NCI-H2227 (cell line): ENCODE measurements at regions not wholly inside any gene's neighbourhood (a gene's known extent, or its start where the extent isn't known, plus 50 kb on each side); places are given as distances from the start of the nearest gene placed in this dataset.
A peak's percentile ranks its signal among the peaks of the same experiment; 100 is the strongest.
"Not testable (repeated sequence)": the region's sequence is repeated elsewhere in the genome, so short reads cannot be mapped to it uniquely, and the experiment has no call there.

Source experiments
- DNase-seq: peaks from one replicate; lab custom pipeline; 2025; ENCODE audit not compliant: unreplicated experiment; lab: John Stamatoyannopoulos, UW

DNA sequence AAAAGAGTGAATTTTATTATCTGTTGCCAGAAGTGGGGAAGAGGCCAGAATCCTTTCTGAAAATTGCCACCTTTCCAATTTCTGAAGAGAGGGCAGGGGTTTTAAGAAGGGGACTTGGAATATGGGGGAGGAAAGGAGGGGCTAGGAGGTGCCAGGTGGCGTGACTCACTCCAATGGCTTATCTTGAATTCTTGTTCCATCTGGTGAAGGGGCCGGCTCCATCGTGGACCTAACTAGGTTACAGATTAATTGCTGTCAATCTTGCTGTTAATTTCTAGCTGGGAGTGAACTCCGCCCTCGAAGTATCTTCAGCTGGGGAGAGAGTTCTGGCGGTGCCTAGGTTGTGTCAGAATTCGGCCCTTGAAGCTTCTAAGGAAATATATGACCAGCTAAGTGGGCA, 138.7 kb downstream of the YTHDC2 start:
- DNase-seq = no peak

DNA sequence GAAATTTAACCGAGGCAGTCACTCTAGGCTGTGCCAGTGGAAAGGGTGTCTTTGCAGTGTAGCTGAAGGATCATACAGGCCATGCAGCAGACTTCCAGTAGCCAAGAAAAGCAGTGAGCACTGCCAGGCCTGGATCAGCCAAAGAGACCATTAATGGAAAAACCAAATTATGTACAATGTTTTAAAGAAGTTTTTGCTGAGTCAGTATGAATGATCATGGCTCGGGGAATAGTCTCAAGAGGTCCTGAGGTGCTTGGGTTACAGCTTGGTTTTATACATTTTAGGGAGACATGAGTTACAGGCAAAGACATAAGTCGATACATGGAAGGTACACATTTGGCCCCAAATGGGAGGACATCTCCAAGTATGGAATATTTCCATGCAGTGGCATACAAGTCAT, 141.3 kb downstream of the YTHDC2 start:
- DNase-seq = no peak

DNA sequence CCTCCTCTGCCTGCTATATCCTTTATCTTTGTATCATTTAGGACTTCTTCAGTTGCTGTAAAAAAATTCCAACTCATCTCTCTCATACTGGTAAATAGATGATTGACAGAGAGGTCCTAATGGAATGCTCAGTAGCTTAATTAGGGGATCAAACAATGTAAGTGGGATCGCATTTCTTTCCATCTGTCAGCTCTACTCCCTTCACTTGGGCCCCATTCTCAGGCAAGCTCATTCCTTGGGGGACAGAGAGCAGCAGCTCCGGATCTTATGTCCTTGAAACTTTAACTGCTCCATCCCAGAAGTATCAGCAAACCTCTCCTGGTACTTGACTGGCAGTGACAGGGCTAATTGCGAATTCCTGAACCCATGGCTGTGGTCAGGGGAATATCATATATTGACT, 146.7 kb downstream of the YTHDC2 start:
- no peak for DNase-seq

DNA sequence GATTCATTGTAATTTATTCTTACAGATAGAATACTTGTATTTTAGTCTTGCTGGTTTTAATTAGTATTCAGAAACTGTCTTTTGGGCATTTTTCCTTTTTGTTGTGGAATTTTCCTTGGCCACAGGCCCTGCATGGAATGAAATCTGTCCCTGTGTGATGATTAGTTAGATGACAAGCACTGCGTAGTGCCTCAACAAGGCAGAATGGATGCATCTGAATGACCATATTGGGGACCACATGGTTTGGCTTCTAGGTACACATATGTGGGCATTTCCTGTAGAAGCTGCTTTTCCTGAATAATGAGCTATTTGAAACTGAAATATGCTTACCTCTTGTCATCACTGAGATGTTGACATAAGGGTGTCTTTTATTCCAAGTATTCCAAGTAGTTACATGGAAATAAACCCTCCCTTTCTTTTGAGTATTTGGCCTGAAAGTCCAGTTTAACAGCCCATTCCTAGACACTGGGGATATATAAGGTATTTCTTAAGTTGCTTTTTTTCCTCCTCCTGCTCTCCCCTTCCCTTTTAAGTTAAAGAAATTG, 147.3 kb downstream of the YTHDC2 start:
- DNase-seq = no peak

DNA sequence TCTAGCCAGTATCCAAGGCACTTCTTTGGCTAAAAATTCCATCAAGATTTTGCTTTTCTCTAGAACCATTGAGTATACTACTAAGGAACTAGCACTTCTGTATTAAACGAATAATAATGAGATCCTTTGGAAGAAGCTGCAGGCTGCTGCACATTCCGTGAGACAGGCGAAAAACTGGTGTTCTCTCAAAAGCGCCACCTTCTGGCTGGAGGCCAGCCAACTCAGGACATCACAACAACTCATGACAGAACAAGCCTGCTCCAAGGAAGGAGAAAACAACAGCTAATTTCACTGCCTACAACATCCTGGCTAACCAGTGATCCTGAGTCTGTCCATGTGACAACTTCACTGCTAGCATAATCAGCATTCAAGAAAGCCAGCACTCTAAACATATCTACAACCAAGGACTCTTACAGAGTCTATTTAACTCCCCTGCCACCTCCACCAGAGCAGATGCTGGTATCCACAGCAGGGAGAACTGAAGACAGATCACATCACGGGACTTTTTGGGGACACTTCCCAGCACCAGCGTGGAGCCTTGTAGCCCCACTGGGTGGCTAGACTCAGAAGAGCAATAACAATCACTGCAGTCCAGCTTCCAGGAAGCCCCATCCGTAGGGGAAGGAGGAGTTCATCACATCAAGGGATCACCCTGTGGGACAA, 150.5 kb downstream of the YTHDC2 start:
- peak; percentile 0 for DNase-seq

DNA sequence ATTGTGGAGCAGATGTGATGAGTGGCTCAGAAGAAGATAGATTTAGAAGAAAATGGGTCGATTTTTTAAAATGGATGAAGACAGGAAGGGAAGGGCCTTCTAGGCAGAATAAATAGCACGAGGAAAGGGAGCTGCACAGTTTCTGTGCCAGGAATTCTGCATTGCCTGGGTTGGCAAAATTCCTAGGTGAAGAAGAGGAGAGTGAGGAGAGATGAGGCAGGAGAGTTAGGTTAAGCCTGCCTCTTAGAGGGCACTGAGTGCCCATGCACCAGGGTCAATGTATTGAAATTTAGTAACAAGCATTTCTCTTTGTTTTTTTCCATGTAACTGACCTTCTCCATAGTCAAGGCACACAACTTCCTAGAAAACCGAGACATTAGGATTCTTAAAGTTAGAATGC, 159.5 kb downstream of the YTHDC2 start:
- no peak for DNase-seq

DNA sequence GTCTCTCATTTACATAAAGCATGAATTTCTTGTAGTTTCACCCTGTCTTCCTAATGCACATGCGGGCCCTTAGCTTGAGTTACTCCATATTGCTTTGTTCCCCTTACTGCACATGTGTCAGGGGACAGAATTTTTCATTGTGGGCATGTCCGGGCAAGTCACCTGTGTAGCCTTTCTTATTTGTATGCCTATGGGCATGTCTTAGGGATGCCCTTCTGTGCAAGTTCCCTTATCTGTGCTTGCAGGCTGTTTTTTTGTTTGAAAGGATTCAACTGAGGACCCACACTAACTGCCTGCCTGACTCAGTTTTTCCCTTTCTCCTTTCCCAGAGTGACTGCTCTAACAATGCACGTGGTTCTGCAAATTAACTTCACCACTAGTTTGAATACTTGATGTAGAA, 161.7 kb downstream of the YTHDC2 start:
- DNase-seq = no peak

DNA sequence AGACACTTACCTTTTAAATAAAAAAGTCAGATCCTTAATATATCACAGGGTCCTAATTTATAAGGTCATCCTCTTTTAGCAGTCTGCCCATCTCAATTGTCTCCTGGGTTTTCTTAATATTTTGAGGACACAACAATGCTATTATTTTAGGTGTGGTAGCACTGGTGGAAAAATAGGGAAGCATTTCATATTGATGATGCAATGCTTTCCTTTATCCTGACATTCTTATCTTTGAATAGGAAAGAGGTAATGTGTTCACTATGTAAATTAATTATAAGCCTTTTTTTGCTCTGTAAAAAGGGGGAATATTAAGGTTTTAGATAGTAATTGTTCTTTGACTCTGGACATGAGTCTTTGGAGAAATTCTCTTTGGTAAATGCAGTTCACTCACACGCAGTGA, 164.7 kb downstream of the YTHDC2 start:
- DNase-seq = no peak

DNA sequence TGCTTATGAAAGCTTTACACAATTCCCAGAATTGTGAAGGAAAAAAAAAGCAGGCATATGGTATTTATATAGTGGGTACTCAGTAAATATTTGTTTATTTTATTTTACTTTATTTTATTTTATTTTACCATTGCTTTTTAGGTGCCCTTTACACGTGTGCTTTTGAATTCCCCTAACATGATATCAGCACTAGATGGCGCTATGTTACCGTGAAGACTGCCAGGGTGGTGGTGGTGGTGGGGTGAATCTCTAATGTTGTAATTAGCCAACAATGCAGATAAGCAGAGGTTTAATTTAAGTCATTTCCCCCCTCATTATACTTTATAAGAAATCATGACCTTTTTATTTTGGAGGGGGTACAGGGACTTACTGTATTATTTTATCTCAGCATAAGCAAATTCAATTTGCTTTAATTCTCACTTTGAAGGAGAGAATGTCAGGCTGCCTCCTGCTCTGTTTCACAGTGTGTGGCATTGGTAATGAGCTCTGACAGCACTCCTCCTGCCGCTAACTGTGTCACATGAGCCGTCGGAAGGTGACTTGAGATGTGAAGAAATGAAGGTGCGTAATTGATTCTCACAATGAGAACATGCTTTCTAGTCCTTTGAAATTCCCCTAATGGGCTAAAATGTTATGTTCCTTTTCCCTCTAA, 165.6 kb downstream of the YTHDC2 start:
- peak; percentile 18 for DNase-seq

DNA sequence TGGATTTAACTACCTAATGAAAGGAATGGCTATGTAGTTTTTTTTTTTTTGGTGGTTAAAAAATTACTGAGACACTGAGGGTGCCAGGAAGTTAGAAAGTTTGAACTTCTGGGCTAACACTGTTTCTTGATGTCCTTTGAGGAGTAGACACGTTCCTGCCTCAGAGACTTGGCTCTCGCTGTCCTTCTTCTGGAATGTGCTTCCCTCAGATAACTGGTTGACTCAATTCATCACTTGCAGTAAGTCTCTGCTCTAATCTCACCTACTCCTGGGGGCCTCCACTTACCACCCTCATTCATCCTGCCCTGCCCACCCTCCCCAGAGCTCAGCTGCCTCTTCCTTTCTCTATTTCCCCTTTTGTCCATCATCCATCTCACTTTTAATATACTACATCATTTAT, 167.0 kb downstream of the YTHDC2 start:
- no peak for DNase-seq

DNA sequence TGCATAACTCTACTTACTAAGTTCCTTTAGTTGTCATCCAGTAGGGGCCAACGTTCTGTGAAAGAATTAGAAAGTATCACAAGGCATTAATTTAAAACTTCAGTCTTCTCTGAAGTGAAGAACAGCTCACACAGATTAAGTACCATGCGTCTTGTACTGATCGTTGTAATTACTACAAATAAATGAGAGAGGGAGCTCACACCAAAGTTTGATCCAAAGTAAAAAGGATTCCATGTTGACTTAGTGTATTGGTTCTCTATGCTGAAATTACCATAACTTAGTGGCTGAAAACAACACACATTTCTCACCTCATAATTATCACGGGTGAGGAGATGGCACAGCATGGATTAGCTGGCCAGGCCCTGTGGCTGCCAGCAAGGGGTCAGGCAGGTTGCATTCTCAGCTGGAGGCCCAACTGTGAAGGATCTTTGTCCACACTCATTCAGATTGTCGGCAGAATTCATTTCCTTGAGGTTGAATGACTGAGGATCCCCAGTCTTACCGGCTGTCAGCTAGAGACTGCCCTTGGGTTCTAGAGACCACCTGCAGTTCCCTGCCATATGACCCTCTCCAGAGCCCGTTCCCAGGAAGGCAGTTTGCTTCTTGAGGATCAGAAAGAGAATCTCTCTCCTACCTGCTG, 169.1 kb downstream of the YTHDC2 start:
- DNase-seq = no peak

DNA sequence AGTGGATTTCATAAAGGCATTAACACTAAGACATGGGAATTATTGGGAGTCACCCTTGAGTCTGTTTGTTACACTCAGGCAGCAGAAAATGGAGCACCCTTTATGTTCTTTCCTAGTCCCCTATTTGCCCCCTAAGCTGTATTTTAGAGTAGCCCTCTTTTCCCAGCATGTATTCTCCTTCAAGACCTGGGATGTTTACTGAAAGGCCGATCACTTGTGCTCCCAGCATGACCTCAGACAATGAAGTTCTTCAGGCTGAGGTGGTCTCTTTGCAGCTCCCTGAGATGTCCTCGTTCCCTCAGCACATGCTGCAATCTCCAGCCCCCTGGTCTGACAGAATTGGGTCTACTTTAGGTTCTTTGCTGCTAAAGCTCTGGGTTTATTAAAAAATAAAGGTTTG, 169.7 kb downstream of the YTHDC2 start:
- no peak for DNase-seq

DNA sequence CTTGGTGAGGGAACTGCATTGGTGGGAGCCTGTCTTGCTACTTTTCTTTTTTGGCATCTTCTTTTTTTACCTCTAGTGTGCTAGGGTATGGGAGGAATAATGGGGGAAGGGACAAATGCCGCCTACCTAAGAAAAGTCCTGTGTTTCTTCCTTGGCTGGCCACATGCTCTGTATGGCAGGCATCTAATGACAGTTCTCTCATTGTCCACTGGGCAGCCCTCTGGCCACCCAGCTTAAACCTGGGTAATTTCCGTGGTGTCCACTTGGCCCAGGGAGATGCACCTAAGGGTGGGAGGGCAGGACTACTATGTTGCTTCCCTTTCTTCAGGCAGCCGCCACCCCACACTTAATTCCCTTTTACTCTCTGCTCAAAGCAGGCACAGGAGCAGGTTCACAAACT, 173.1 kb downstream of the YTHDC2 start:
- DNase-seq = no peak

DNA sequence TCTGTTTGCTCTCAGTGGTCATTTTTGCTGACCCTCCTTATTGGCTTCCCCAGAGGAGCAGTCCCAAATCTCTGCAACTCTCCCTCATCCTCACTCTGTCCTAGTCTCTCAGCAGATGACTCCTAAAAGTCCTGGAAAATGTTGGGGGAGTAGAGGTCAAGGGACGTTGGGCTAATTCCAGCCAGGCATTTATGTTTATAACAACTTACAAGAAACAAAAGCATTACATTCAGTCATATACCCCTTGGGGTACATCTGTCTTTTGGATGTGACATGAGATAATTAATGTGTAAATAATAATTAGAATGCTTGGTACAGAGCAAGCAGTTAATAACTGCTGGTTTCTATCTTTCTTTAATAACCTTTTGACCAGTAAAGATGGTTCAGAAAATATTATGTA, 176.2 kb downstream of the YTHDC2 start:
- no peak for DNase-seq

DNA sequence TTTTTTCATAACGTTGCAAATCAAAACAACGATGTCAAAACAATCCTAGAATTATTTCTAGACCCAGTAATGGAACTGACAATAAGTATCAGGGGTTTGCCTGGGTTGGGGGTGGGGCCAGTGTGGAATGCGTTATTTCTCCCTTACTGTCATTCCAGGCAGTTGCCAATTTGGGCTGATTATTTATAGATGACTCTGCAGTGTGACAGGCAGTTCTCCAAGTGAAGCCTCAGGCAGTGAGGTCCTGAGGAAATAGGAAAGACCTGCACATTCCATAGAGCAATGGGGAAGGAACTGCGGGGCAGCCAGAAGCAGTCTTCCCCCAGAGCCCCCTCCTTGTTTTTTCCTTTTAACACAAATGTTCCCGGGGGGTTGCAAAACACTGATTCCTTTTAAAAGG, 179.0 kb downstream of the YTHDC2 start:
- no peak for DNase-seq

DNA sequence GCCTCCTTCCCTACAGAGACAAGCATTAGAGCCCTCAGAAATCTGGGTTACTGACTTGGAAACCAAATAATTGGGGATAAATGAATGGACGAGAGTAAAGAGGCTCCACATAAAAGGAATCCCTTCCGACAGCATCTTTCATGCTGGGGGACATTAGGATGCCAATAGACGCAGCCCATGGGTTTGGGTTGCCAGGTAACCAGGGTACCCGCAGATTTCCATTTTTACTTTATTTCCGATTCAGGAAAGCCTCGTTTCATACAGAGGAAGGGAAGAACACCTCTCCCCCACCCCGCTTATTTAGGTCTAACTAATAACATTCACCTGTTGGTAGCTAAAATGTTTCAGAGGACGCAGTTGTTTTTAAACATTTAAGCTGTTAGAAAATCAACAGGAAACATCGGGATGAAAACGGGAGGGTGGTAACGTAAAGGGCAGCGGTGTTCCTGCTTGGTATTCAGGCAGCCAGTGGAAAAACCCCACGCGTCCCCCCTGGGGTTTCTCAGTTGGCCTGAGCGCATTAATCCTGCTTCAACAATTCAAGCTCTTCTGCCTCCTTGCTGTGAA, 179.5 kb downstream of the YTHDC2 start:
- DNase-seq = no peak

DNA sequence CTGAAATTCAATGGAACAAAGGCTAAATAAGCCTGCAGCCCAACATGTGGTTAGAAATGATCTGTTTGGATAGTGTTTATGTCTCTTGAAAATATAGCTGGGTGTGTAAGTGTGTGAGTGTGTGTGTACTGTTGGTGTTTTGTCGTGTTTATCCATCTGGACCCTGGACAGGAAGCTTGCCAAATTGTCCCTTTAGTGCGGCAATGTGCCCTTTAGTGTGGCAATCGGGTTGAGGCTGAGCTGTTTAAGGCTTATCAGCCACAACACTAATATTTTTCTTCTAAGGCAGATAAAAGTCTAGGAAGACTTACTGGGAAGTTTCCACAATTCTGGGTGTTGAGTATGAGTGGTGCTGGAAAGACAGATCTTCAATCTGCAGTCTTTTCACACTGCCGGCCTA, 180.2 kb downstream of the YTHDC2 start:
- no peak for DNase-seq

DNA sequence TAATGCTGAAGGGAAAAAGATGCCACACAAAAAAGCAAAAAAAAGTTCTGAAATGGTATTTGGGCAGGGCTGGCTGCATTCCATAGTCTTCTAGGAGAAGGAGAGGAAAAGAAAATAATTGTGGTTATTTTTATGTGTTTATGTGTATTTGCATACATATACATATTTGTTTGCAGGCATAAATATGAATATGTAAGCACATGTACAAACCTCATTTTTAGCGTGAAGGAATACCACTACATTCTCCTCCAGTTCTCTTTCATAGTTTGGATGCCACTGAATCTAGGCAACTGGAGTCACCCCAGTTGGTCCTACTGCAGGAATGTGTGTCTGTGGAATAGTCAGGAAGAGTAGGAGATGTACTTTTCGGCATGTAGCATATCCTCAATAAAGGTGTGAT, 181.1 kb downstream of the YTHDC2 start:
- no peak for DNase-seq

DNA sequence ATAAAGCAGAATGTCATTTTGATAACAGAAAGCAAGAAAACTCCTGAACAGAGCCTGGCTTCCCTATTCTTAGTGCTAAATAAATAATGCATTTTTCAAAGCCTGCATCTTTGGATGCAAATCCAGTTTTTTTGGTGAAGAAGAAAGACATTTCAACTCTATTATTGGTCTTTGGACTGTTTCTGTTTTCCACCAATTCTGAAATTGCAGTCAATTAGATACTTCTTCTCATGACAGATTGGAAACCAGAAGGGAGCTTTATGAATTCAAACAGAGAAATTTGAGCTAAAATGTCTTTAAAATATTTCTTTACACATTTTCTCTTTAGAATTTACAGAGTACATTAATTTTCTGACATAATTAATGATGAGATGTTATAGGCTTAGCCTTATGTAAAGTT, 189.8 kb downstream of the YTHDC2 start:
- DNase-seq = no peak

DNA sequence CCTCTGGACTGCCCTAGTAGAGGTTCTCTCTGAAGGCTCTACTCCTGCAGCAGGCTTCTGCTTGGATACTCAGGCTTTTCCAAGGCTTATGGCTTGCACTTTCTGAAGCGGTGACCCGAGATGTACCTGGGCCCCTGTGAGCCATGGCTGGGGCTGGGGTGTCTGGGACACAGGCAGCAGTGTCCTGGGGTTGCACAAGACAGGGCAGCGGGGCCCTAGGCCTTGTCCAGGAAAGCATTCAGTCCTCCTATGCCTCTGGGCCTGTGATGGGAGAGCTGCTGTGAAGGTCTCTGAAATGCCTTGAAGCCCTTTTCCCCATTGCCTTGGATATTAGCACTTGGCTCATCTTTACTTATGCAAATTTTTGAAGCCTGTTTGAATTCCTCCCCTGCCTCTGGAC, 192.2 kb downstream of the YTHDC2 start:
- no peak for DNase-seq

DNA sequence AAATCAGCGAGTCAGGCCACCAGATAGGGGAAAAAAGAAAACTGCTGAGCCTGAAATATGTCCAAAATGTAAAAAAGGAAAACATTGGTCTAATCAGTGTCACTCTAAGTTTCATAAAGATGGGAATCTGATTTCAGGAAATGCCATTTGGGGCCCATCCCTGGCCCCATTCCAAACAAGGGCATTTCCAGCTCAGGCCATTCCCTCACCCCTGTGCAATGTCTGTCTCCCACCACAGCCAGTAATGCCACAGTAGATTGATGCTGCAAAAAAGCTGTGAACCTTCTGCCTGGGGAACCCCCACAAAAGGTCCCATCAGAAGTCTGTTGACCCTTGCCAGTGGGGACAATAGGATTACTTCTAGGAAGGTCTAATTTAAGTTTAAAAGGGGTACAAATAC, 199.6 kb downstream of the YTHDC2 start:
- no peak for DNase-seq

DNA sequence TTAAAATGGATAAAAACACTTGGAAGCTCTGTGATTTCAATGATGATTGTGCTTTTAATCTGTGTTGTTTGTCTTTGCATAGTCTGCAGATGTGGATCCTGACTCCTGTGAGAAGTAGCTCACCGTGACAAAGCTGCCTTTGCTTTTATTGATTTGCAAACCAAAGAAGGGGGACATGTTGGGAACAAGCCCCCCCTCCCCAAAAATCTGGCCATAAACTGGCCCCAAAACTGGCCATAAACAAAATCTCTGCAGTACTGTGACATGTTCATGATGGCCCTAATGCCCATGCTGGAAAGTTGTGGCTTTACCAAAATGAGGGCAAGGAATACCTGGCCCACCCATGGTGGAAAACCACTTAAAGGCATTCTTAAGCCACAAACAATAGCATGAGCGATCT, 202.4 kb downstream of the YTHDC2 start:
- not testable (repeated sequence) for DNase-seq
